HG03558 (cell line): ENCODE measurements at regions not wholly inside any gene's neighbourhood (a gene's known extent, or its start where the extent isn't known, plus 50 kb on each side); places are given as distances from the start of the nearest gene placed in this dataset.

ENCODE experiments used
- ATAC-seq: cut with Tn5 transposase; IDR thresholded peaks from one replicate; pipeline ENCODE4 v1.9.1; 2021; ENCODE audit warnings: moderate number of reproducible peaks; ENCODE audit not compliant: unreplicated experiment; ENCODE audit errors: extremely low read depth

GRCh38 chr2:34912084-34912483, 1313.0 kb upstream of the FAM98A start:
- ATAC-seq: peak; percentile 80

GRCh38 chr2:34909992-34910705, 1311.0 kb upstream of the FAM98A start:
- ATAC-seq: no peak

- ATAC-seq: no peak
Measured at GRCh38 chr2:34907812-34908211, 1308.7 kb upstream of the FAM98A start.

- no peak for ATAC-seq
Measured at GRCh38 chr2:34901739-34902138, 1302.6 kb upstream of the FAM98A start.

- ATAC-seq: no peak
Measured at GRCh38 chr2:34899079-34899478, 1300.0 kb upstream of the FAM98A start.

GRCh38 chr2:34892766-34893165, 1293.7 kb upstream of the FAM98A start:
- ATAC-seq: no peak

- no peak for ATAC-seq
Measured at GRCh38 chr2:34892256-34892655, 1293.2 kb upstream of the FAM98A start.

GRCh38 chr2:34875091-34875745, 1276.1 kb upstream of the FAM98A start:
- ATAC-seq: no peak

- no peak for ATAC-seq
Measured at GRCh38 chr2:34853646-34854045, 1254.5 kb upstream of the FAM98A start.

- ATAC-seq: no peak
Measured at GRCh38 chr2:34851804-34852203, 1252.7 kb upstream of the FAM98A start.

GRCh38 chr2:34849827-34850226, 1250.7 kb upstream of the FAM98A start:
- ATAC-seq: no peak

GRCh38 chr2:34848691-34849090, 1249.6 kb upstream of the FAM98A start:
- no peak for ATAC-seq

- no peak for ATAC-seq
Measured at GRCh38 chr2:34848132-34848531, 1249.0 kb upstream of the FAM98A start.

- no peak for ATAC-seq
Measured at GRCh38 chr2:34844629-34845028, 1245.5 kb upstream of the FAM98A start.

GRCh38 chr2:34838408-34838807, 1239.3 kb upstream of the FAM98A start:
- ATAC-seq: no peak

- no peak for ATAC-seq
Measured at GRCh38 chr2:34836361-34836760, 1237.3 kb upstream of the FAM98A start.

- no peak for ATAC-seq
Measured at GRCh38 chr2:34831096-34831495, 1232.0 kb upstream of the FAM98A start.

GRCh38 chr2:34828481-34828880, 1229.4 kb upstream of the FAM98A start:
- ATAC-seq: no peak

- no peak for ATAC-seq
Measured at GRCh38 chr2:34827398-34827797, 1228.3 kb upstream of the FAM98A start.

GRCh38 chr2:34825686-34826085, 1226.6 kb upstream of the FAM98A start:
- no peak for ATAC-seq

GRCh38 chr2:34822616-34823015, 1223.5 kb upstream of the FAM98A start:
- ATAC-seq: no peak
